Embryonic facial prominence (tissue), 1 donor: ENCODE measurements at regions not wholly inside any gene's neighbourhood (a gene's known extent, or its start where the extent isn't known, plus 50 kb on each side); places are given as distances from the start of the nearest gene placed in this dataset.
"Not testable (repeated sequence)": the region's sequence is repeated elsewhere in the genome, so short reads cannot be mapped to it uniquely, and the experiment has no call there.

Experiments
- DNase-seq: peaks from one replicate; pipeline ENCODE4 v3.0.0-alpha.2; 2016; ENCODE audit errors: extremely low spot score

DNA sequence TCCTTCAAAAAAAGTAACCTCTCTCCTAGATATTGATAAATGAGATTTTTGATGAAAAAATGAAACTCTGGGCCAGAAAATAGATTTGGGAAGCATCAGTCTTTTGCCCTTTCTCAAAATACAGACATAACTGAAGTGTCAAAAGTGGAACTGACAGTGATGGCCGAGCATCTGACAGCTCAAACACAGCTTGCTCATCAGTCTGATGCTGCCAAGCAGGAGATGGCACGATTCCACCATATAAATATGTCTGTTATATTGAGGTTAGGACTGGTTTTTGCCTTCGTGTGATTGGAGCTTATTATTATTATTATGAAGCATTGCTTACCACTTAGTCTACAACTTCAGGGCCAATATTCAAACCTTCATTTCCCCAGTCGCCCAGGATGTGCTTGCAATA lies 152.6 kb upstream of the EPHA3 start:
- DNase-seq, result no peak

GRCh38 chr3:88955274-88955673 lies 152.1 kb upstream of the EPHA3 start:
- DNase-seq, result no peak

- DNase-seq, result no peak
Observed at GRCh38 chr3:88957711-88958439, 149.5 kb upstream of the EPHA3 start.

GRCh38 chr3:88960019-88960418 lies 147.4 kb upstream of the EPHA3 start:
- DNase-seq, result no peak

GRCh38 chr3:88963003-88963402 lies 144.4 kb upstream of the EPHA3 start:
- DNase-seq, result no peak

GRCh38 chr3:88979760-88980159 lies 127.7 kb upstream of the EPHA3 start:
- no peak for DNase-seq

DNA sequence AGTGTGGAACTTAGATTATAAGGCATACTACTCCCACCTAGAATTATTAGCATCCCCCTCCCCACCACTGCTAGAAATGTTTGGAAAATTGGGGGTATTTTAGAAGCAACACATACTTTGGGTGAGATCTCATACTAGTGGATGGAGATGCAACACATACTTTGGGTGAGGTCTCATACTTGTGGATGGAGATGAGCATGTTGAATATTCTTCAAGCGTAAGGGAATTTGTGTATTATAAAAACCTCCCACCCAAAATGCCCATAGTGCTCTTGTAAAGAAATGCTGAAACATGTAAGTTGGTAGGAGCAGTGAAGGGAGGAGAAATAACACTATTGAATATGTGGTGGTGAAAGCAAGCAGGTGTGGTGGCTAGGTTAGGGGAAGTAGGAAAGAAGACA lies 124.0 kb upstream of the EPHA3 start:
- DNase-seq, result no peak

DNA sequence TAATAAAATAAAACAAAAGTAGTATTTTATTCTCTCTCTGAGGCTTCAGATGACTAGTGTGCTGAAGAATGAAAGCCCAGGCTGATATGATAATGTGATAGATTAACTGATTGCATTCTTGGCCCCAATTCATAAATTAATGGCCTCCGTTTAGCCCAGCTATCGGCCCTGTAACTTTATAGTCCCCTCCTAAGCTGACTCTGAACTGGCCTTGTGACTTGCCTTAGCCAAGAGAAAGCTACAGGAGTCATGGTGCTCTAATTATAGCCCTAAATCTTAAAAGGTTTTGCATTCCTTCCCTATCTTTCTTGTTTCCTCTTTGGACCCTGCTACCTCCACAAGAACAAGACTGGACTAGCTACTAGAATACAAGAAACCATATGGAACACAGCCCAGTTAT lies 123.2 kb upstream of the EPHA3 start:
- no peak for DNase-seq

GRCh38 chr3:88984832-88985231 lies 122.6 kb upstream of the EPHA3 start:
- no peak for DNase-seq

DNA sequence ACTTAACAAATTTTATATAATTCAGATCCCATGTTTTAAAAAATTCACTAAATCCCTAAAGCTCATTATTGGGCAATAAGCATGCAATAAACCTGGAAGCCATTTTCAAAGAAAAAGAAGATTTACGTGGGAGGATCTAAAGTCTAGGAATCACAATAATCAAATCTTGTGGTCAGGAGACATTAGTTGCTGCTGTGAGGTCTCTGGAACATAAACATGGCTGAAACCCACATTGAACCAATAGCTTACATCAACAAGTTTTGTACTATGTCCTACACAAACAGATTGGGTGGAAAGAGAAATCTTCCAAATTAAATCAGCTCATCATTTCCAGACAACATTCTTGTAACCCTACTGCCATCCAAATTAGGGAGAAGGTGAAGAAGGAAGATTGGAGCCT lies 121.9 kb upstream of the EPHA3 start:
- DNase-seq, result no peak

- DNase-seq, result no peak
Observed at GRCh38 chr3:88986834-88987233, 120.6 kb upstream of the EPHA3 start.

- DNase-seq, result no peak
Observed at GRCh38 chr3:88987776-88988175, 119.6 kb upstream of the EPHA3 start.

GRCh38 chr3:88988906-88989305 lies 118.5 kb upstream of the EPHA3 start:
- DNase-seq, result no peak

DNA sequence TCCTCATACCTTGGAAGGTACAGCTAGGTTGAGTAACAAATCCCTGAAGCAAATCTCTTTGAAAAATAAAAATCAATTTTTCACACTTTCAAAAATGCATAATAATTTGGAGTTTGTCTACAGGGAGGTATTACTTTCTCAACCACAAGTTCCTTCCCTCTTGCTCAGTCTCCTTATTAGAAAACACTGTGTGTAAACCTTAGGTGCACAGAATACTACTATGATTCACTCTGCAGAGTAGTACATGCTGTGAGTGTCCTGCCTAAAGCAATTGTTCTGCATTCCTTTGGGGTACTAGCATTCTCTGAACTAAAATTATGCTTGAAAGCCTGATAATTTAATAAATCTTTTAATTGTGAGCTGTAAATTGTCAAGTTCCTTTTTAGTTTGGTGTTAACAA lies 115.9 kb upstream of the EPHA3 start:
- no peak for DNase-seq

DNA sequence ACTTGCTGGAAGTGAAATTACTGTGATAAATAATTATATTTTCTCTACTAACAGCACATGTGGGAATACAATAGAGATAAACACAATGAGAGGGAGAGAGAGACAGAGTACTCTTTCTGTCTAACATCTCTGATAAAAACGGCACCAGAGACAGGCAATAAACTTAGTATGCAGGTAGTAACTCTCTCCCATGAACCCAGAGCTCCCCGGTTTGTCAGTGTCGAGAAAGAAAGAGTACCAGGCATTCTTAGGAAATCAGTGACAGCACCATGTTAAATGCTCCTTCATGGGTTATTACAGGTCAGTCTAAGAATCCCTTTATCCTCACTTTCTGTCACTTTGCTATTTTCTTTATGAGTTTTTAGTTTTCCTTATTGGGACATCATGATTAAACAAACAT lies 110.7 kb upstream of the EPHA3 start:
- DNase-seq, result no peak

- DNase-seq, result no peak
Observed at GRCh38 chr3:88997260-88997659, 110.2 kb upstream of the EPHA3 start.

GRCh38 chr3:89000886-89001285 lies 106.5 kb upstream of the EPHA3 start:
- no peak for DNase-seq

- no peak for DNase-seq
Observed at GRCh38 chr3:89002191-89002590, 105.2 kb upstream of the EPHA3 start.

GRCh38 chr3:89013536-89013935 lies 93.9 kb upstream of the EPHA3 start:
- no peak for DNase-seq

- DNase-seq, result no peak
Observed at GRCh38 chr3:89017531-89017930, 89.9 kb upstream of the EPHA3 start.

DNA sequence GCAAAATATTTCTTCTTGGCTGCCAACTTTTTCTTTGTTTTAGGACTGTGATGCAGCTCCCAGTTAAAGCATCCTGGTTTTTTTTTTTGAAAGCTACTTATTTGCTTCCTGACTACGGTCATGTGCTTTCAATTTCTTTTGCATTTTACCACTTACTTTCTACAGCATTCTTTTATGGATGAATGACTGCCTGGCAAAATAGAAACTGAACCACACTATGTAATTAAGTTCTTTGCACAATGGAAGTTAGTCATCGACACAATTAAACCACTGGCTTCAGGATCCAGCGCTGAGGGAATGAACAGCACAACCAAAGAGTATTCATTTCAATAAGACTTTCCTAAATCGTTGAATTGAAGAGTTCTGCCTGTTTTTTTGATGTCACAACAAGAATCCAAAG lies 82.2 kb upstream of the EPHA3 start:
- no peak for DNase-seq

DNA sequence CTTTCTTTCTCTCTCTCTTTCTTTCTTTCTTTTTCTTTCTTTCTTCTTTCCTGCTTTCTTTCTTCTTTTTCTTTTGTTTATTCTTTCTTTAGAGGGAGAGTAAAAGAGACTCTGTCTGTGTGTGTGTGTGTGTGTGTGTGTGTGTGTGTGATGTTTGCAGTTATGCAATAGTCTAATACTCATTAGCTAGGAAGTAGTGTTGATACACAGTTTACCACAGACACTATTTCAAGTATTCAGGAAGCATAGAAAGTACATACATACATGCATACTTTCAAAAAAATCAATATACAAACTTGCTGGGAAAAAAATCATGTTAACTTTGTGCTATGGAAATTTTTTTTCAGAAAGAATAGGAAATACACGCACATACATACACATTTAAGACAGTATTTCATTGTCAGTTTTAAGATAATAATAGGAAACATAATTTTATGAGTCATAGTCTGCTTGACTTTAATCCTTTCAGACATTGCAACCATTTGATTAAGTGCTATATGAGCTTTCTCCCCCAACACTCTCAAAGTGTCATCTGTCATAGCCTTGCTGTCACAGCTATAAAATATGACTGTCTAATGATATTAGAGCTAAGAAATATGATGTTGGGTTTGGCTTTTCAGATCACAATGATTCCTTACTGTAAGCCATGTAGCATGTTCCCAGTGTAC lies 74.9 kb upstream of the EPHA3 start:
- DNase-seq, result no peak

DNA sequence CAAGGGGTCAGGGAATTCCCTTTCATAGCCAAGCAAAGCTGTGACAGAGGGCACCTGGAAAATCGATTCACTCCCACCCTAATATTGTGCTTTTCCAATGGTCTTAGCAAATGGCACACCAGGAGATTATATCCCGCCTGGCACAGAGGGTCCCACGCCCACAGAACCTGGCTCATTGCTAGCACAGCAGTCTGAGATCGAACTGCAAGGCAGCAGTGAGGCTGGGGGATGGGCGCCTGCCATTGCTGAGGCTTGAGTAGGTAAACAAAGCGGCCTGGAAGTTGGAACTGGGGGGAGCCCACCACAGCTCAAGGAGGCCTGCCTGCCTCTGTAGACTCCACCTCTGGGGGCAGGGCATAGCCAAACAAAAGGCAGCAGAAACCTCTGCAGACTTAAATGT lies 72.7 kb upstream of the EPHA3 start:
- not testable (repeated sequence) for DNase-seq

DNA sequence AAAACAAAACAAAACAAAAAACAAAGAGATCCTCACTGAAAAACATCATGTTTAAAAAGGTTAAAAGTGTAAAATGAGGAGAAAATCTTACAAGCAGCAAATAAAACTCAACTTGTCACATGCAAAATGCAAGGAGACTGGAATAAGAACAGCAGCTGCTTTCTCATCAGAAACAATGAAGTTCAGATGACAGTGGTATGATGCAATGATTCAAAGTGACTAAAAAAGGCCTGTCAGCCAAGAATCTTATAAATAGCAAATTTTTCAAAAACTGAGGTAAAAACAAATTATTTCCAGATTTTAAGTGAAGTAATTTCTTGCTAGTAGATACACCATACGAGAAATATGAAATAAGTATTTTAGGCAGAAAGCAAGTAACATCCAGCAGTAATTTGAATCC lies 68.6 kb upstream of the EPHA3 start:
- no peak for DNase-seq
